Glomerular visceral epithelial cell (primary cell): ENCODE measurements at regions not wholly inside any gene's neighbourhood (a gene's known extent, or its start where the extent isn't known, plus 50 kb on each side); places are given as distances from the start of the nearest gene placed in this dataset.
"Not testable (repeated sequence)": the region's sequence is repeated elsewhere in the genome, so short reads cannot be mapped to it uniquely, and the experiment has no call there.

Experiments used
- DNase-seq: peaks from one replicate; pipeline ENCODE4 v3.0.0-alpha.2; 2016; ENCODE audit errors: extremely low spot score

DNA sequence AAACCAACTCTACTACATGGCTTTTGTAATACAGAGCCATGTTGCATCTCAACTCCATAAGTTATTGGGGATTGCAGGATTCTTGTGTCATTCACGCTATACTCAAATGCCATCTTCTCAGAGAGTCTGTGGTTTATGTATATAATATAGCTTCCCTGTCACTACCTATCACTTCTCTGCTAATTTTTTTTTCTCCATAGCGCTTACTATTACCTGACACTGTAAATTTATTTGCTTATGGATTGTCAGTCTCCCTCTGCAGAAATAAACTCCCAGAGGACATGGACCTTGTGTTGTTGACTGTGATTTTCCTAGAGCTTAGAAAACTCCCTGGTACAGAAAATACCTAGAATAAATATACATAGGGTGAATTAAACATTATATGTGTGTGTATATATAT lies 990.5 kb downstream of the TBL1XR1 start:
- DNase-seq = no peak

DNA sequence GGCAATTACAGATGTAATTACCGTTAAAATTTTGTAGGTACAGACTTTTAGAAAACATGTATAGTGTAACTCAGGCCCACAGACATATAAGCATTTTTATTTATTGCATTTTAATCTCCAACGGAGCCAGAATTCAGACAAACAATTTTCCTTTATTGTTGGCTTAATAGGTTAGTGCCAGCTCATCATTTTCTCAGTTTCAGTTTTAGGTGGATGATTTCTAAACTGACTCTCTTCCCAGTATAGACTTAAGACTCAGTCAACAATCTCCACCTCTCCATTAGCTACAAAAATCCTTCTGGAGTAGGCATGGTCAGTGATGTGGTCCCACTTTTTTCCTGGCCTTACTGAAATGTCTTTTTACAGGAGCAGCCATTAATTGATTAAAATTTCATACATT lies 994.6 kb downstream of the TBL1XR1 start:
- DNase-seq = no peak

GRCh38 chr3:176193032-176193730 lies 1004.1 kb downstream of the TBL1XR1 start:
- no peak for DNase-seq

DNA sequence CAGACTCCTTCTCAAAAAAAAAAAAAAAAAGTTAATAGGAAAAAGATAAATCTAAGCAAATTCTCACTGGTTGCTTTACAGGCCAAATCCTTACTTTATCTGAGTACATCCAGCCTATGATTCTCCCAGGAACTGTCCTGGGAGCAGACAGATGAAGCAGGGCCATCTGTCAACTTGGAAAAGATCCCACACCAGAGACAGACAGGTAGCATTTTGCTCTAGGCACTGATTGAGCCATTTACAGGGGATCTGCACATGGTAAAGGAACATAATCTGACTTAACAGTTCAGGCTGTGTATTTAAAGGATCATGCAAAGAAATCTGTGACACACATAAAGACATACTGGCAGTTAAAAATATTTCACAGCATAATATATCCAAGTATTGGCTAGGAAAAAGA lies 1006.5 kb downstream of the TBL1XR1 start:
- DNase-seq = no peak

- DNase-seq = no peak
Measured at GRCh38 chr3:176183181-176183580, 1014.1 kb downstream of the TBL1XR1 start.

DNA sequence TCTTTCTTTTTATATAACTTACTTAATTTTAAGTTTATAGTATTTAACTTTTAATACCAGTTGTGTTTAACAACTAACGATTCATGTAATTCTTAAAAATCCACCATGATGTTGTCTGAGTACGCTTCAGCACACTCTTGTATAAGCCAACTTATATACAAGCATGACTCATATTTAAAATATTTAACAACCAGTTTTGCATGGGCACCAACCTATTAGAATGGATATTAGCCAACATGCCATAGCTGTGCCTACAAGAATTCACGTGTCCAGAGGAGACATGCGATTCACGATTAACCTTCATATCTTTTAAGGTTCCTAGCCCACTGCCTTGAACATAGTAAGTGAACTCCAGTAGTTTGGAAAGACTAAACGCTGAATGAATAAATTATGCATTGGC lies 1023.2 kb downstream of the TBL1XR1 start:
- no peak for DNase-seq

GRCh38 chr3:176172492-176172891 lies 1024.8 kb downstream of the TBL1XR1 start:
- no peak for DNase-seq

DNA sequence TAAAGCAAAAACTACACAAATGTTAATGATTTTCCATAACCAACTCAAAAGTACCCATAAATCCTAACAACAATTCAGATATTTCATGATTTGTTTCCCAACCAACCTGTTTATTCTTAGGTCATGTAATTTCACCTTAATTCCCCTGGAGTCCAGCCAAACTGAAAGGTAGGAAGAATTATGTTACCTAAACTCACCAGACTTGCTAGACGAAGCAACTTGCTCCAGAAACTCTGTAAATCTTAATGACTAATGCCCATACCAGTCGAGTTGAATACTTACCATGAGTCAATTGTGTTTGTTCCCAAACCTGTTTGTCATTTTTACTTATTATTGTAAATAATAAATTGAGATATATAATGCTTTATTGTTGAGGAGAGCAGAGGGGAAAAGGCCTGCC lies 1030.0 kb downstream of the TBL1XR1 start:
- DNase-seq = no peak

DNA sequence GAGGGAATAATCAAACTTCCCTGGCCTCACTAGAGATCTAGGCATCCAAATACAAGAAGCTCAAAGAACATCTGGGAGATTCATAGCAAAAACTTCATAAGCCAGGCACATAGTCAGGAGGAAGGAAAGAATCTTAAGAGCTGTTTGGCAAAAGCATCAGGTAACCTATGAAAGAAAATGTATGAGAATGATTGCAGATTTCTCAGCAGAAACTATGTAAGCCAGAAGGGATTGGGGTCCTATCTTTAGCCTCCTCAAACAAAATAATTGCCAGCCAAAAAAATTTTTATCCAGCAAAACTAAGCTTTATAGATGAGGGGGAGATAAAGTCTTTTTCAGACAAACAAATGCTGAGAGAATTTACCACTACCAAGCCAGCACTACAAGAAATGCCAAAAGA lies 1036.3 kb downstream of the TBL1XR1 start:
- no peak for DNase-seq

DNA sequence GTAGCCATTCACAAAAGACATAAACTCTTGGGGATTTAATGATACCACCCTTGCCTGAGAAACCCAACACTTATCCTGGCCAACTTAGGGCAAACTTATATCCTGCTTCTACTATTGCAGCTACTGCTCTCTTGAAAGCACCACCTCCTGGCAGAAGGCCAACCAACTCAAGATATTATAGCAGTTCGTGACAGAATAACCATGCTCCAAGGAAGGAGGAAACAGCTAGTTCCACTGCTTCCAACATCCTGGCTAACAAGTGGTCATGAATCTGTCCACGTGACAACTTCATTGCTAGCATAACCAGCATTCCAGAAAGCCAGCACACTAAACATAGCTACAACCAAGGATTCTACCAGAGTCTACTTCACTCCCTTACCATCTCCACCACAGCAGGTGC lies 1037.5 kb downstream of the TBL1XR1 start:
- DNase-seq = no peak

- DNase-seq = no peak
Measured at GRCh38 chr3:176155012-176155411, 1042.3 kb downstream of the TBL1XR1 start.

DNA sequence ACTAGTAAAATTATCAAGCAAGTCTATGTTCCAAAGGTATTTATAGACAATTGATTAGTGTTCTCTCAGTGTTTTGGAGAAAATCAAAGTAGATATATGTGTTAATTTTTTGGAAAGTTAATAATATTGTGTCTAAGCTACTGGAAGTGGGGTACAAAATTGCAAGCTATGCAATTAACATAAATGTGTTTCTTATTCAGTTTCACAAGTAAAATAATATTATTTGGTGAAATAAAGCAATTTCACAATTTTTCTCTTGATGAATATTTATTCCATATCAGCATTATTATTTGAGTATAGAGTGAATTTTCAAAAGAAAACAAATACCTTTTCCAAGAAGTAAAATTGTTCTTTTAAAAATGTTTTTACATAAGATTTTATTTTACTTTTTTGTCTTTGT lies 1047.7 kb downstream of the TBL1XR1 start:
- no peak for DNase-seq

DNA sequence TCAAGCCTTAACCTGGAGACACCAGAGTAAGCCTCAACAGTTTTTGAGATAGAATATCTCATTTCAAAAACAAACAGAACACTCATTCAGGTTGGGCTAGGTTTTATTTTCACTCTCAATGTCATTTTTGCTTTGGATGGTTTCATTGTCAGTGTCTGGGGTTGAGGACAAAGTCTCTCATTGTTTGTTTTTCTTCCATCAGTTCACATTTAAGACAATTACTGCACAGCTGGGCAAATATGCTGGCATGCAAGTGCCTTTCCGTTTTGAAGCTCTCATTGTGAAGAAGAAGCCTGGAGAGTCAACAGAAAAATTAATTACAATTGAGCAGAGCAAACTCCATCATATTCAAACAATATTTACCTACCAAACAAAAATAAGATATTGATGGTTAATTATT lies 1050.0 kb downstream of the TBL1XR1 start:
- no peak for DNase-seq

- DNase-seq = no peak
Measured at GRCh38 chr3:176141837-176142236, 1055.4 kb downstream of the TBL1XR1 start.

DNA sequence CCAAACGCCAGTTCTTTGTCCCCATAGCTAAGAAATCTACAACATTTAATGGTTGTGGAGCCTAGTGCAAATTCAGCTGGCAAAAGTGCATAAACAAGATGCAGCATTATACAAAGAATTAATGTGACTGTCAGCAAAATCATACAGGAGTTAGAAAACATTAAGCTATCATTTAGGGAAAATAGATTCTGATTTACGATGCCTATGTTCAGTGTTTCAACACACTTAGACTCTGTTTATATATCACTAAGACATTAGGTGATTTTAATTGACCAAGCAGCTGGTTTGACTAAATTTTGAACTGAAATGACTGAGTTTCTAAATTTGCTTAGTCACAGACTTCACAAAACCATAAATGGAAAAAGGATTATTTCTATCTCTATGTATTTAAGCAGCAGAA lies 1076.8 kb downstream of the TBL1XR1 start:
- DNase-seq = no peak

GRCh38 chr3:176119826-176120225 lies 1077.5 kb downstream of the TBL1XR1 start:
- no peak for DNase-seq

GRCh38 chr3:176106380-176106779 lies 1090.9 kb downstream of the TBL1XR1 start:
- DNase-seq = no peak

GRCh38 chr3:176097027-176097426 lies 1100.3 kb downstream of the TBL1XR1 start:
- no peak for DNase-seq

- DNase-seq = not testable (repeated sequence)
Measured at GRCh38 chr3:176093892-176094291, 1103.4 kb downstream of the TBL1XR1 start.

- no peak for DNase-seq
Measured at GRCh38 chr3:176090727-176091126, 1106.6 kb downstream of the TBL1XR1 start.

DNA sequence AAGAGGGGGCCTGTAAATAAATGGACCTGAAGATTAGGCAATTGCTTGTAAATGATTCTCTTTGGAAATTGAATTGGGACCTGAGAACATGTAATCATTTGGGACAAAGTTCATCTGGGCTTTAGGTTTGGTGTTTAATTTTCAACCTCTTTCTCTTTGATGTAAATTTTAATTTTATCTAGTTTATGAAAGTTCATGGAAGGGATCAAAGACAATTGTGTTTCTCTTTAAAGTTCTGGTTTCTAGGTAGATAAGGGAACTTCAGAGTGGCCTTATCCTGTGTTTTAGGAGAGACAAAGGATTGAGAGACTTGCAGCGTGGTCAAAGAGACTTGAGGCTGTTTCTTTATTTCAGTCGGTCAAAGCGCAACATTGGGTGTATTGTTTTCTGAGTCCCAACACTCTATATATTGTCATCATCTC lies 1108.3 kb downstream of the TBL1XR1 start:
- no peak for DNase-seq

DNA sequence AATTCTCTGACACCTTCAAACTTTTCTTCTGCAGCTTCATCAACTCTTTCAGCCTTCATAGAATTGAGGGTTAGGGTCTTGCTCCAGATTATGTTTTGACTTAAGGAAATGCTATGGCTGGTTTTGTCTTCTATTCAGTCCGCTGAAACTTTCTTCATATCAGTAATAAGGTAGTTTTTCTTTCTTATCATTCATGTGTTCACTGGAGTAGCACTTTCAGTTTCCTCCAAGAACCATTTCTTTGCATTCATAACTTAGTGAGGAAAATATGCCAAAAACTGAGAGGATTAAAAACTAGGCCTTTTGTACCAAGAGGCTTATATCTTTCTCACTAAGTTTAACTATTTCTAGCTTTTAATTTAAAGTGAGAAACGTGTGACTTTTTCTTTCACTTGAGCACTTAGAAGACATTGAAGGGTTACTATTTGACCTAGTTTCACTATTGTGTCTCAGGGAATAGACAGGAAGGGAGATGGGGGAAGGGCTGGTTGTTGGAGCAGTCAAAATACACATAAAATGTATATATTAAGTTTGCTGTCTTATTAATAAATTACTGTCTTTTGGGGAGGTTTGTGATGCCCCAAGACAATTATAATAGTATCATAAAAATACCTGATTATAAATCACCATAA lies 1110.1 kb downstream of the TBL1XR1 start:
- DNase-seq = no peak

GRCh38 chr3:176079785-176080184 lies 1117.5 kb downstream of the TBL1XR1 start:
- DNase-seq = no peak

- DNase-seq = no peak
Measured at GRCh38 chr3:176078906-176079305, 1118.4 kb downstream of the TBL1XR1 start.
